OCI-LY3 (cell line): ENCODE measurements at regions not wholly inside any gene's neighbourhood (a gene's known extent, or its start where the extent isn't known, plus 50 kb on each side); places are given as distances from the start of the nearest gene placed in this dataset.

Experiments used
- CTCF ChIP-seq: fragments of 200-600, 300-600 bp; sonication (generic); IDR thresholded peaks from 2 replicates; pipeline ENCODE4 v1.5.1; 2014; ENCODE audit warnings: antibody characterized with exemption, low read length, low read depth
- EZH2phosphoT487 ChIP-seq: fragments of 200-600 bp; shearing (Covaris generic); IDR thresholded peaks from 2 replicates; pipeline ENCODE4 v1.6.1; 2018; ENCODE audit warnings: antibody characterized with exemption, mixed run types, low read depth

- TF ChIP-seq CTCF (peak; percentile 20; the same call in 1 of the 2 replicates), EZH2phosphoT487 (no peak)
These were observed 92.8 kb downstream of the KATNIP start for GRCh38 chr16:27642756-27643155.
